ENCODE measurements at regions not wholly inside any gene's neighbourhood (a gene's known extent, or its start where the extent isn't known, plus 50 kb on each side); places are given as distances from the start of the nearest gene placed in this dataset.

DNA sequence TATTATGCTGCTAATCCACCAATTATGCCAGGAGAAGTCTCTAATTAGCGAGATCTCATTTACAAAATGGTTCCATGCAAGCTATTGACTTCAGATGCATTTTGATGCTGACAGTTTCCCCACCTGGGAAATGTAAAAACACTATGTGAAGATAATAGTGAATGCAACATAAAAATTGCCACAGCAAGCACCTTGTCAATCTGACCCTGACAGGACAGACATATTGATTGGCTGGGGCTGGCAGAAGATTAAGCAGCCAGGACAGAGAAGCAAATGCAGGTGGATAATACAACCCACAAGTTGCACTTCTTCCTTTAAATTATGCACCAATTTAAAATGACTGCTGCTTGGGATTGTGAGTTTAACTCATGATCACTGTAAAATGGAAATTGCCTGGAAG lies 642.8 kb upstream of the POT1 start:
- TF ChIP-seq POLR2A (IDR thresholded peaks at IDR 0.05) = no peak
- TF ChIP-seq, protein P1, sequence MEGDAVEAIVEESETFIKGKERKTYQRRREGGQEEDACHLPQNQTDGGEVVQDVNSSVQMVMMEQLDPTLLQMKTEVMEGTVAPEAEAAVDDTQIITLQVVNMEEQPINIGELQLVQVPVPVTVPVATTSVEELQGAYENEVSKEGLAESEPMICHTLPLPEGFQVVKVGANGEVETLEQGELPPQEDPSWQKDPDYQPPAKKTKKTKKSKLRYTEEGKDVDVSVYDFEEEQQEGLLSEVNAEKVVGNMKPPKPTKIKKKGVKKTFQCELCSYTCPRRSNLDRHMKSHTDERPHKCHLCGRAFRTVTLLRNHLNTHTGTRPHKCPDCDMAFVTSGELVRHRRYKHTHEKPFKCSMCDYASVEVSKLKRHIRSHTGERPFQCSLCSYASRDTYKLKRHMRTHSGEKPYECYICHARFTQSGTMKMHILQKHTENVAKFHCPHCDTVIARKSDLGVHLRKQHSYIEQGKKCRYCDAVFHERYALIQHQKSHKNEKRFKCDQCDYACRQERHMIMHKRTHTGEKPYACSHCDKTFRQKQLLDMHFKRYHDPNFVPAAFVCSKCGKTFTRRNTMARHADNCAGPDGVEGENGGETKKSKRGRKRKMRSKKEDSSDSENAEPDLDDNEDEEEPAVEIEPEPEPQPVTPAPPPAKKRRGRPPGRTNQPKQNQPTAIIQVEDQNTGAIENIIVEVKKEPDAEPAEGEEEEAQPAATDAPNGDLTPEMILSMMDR (IDR thresholded peaks at IDR 0.05) = no peak
